IMR-90 (cell line): ENCODE measurements at regions not wholly inside any gene's neighbourhood (a gene's known extent, or its start where the extent isn't known, plus 50 kb on each side); places are given as distances from the start of the nearest gene placed in this dataset.

Experiments used
- CHD1 ChIP-seq: IDR thresholded peaks from 2 replicates; pipeline ENCODE4 v1.6.1; 2012; ENCODE audit warnings: low read depth, low read length, improper control_type of control experiment
- MXI1 ChIP-seq: IDR thresholded peaks from 2 replicates; pipeline ENCODE4 v1.6.1; 2012; ENCODE audit warnings: low read depth, mild to moderate bottlenecking, low read length, moderate library complexity, borderline replicate concordance
- POLR2A ChIP-seq: IDR thresholded peaks from 2 replicates; pipeline ENCODE4 v1.6.1; 2012; ENCODE audit warnings: mild to moderate bottlenecking, low read depth, low read length
- RAD21 ChIP-seq: IDR thresholded peaks from 2 replicates; pipeline ENCODE4 v1.6.1; 2012; ENCODE audit warnings: low read length, improper control_type of control experiment
- RCOR1 ChIP-seq: IDR thresholded peaks from 2 replicates; pipeline ENCODE4 v1.6.1; 2012; ENCODE audit warnings: mild to moderate bottlenecking, low read length, improper control_type of control experiment; ENCODE audit not compliant: insufficient replicate concordance
- SMC3 ChIP-seq: fragments of 150-350 bp; IDR thresholded peaks from 2 replicates; pipeline ENCODE4 v1.6.1; 2016; ENCODE audit warnings: low read depth, mild to moderate bottlenecking, antibody characterized with exemption, low read length, moderate library complexity
- TF ChIP-seq, protein P1 (sequence below): fragments of 150-350 bp; IDR thresholded peaks from 2 replicates; pipeline ENCODE4 v1.6.1; 2016; ENCODE audit warnings: low read depth, mild to moderate bottlenecking, low read length, moderate library complexity, borderline replicate concordance
- TF ChIP-seq, protein P2 (sequence below): conservative IDR thresholded peaks from 2 replicates; pipeline ENCODE4 v1.5.1; 2012; ENCODE audit warnings: mild to moderate bottlenecking, low read depth, low read length, improper control_type of control experiment
- TF ChIP-seq, protein P3 (sequence below): fragments of 150-350 bp; IDR thresholded peaks from 2 replicates; pipeline ENCODE4 v1.6.1; 2017; ENCODE audit warnings: mild to moderate bottlenecking, antibody characterized with exemption, low read length, low read depth

DNA sequence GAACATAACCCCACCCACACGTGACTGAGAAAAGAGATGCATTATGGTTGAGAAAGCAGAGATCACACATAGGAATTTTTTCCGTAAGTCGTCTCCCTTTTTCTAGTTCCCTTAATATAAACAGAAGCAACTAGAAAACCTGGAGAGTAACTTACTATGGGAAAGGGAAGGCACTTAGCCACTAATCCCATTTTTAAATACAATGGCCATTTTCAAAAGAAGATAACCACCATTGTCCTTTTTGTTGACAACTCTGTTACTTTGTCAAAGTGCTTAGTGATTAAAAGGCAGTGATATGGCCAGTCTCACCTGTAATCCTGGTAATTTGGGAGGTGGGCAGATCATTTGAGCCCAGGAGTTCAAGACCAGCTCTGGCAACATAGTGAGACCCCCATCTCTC is 184.4 kb upstream of the UMPS start:
- TF ChIP-seq, protein P1, sequence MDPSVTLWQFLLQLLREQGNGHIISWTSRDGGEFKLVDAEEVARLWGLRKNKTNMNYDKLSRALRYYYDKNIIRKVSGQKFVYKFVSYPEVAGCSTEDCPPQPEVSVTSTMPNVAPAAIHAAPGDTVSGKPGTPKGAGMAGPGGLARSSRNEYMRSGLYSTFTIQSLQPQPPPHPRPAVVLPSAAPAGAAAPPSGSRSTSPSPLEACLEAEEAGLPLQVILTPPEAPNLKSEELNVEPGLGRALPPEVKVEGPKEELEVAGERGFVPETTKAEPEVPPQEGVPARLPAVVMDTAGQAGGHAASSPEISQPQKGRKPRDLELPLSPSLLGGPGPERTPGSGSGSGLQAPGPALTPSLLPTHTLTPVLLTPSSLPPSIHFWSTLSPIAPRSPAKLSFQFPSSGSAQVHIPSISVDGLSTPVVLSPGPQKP, result no peak
- TF ChIP-seq, protein P2, sequence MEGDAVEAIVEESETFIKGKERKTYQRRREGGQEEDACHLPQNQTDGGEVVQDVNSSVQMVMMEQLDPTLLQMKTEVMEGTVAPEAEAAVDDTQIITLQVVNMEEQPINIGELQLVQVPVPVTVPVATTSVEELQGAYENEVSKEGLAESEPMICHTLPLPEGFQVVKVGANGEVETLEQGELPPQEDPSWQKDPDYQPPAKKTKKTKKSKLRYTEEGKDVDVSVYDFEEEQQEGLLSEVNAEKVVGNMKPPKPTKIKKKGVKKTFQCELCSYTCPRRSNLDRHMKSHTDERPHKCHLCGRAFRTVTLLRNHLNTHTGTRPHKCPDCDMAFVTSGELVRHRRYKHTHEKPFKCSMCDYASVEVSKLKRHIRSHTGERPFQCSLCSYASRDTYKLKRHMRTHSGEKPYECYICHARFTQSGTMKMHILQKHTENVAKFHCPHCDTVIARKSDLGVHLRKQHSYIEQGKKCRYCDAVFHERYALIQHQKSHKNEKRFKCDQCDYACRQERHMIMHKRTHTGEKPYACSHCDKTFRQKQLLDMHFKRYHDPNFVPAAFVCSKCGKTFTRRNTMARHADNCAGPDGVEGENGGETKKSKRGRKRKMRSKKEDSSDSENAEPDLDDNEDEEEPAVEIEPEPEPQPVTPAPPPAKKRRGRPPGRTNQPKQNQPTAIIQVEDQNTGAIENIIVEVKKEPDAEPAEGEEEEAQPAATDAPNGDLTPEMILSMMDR, result no peak
- TF ChIP-seq CHD1 (no peak), MXI1 (no peak), POLR2A (no peak), RCOR1 (no peak), RAD21 (no peak), SMC3 (no peak)
- TF ChIP-seq, protein P3, sequence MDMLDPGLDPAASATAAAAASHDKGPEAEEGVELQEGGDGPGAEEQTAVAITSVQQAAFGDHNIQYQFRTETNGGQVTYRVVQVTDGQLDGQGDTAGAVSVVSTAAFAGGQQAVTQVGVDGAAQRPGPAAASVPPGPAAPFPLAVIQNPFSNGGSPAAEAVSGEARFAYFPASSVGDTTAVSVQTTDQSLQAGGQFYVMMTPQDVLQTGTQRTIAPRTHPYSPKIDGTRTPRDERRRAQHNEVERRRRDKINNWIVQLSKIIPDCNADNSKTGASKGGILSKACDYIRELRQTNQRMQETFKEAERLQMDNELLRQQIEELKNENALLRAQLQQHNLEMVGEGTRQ, result no peak
